HG03135 (cell line): ENCODE measurements at regions not wholly inside any gene's neighbourhood (a gene's known extent, or its start where the extent isn't known, plus 50 kb on each side); places are given as distances from the start of the nearest gene placed in this dataset.

Experiments used
- ATAC-seq: cut with Tn5 transposase; IDR thresholded peaks from one replicate; pipeline ENCODE4 v1.9.1; 2021; ENCODE audit warnings: mild to moderate bottlenecking, moderate library complexity; ENCODE audit not compliant: unreplicated experiment

DNA sequence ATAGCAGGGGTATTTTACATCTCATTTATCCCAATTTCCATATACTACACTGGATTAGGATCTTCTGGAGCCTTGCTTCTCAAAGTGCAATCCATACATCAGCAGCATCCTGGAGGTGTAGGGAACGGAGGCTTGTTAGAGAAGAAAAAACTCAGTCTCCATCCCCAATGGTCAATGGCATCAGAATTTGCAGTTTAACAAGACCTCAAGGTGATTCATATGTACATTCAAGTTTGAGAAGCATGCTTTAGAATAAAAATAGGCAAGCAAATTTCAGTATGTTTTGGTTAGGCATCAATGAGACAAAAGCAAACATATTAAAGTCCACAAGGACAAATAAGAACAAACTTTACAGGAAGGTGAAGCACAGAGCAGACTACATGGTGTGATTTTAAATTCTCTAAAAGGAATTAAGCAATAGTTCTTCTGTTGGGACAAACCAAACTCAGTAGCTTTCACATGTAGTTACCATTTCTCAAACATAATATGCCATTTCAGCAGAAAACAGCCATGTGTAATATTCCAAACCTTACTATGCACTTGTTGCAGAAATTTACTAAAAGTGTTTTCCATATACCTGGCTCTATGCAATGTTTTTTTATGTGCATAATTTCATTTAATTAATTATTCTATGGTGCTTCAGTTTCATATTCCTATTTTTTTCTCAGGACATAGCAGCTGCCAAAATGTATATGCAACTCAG, 360.3 kb upstream of the NECTIN3 start:
- no peak for ATAC-seq

DNA sequence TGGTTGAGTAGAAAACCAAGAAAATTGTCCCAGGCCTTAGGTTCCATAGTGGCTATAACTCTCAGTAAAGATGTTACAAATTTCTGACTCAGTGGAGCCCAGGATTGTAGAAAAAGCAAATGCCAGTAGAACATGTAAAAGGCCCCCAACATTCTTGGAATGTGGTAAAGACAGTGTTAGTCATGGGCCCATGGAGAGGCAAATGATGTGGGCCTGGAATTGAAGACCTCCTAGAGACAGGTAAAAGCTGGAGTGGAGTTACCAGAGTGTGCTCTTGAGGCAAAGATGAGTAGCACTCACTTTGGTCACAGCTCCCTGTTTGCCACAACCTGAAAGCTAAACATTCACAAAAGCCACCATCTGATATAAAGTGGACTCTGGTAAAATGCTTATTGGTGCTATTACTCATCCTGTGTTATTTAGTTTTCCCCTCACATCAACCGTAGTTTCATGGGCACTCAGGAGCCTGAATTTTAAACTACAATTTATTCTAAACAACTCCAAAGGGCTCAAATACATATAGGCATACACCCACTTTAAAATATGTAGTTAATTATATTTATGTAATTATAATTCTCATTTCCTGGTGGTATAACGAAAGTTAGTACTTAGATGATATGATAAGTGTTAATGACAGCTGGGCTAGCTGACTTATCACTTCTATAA, 359.6 kb upstream of the NECTIN3 start:
- ATAC-seq = no peak

DNA sequence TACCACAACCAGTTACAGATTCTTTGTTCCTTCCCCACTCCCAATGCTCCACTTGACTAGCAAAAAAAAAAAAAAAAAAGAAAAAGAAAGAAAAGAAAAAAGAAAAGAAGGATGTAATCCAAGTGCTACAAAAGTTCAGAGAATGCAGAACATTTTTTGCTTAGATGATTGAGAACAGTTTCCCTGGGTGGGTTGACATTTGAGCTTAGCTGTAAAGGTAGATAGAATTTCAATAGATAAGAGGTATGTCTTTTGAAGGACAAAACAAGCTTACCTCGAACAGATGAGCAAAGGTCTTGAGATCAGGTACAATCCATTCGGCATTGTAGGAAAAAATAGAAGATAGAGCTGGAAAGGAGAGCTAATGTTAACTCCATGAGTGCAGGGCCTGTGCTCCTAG, 344.6 kb upstream of the NECTIN3 start:
- ATAC-seq = no peak

DNA sequence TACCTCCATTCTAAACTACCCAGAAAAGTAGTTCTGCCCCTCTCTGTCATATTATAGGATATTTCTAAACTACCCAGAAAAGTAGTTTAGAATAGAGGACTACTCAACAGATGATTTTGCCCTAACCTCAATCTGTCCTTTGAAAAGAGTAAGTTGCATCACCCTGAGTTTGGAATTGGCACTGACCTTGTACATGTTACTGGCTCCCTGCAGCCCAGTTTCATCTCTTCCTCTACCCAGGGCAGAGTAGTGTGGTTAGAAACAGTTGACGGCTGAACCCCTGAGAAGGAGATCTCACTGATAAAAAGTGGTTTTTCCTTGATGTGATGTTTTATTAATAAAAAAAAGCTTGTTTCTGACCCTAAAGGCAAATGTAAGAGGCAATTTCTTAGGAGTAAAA, 340.5 kb upstream of the NECTIN3 start:
- ATAC-seq = no peak

DNA sequence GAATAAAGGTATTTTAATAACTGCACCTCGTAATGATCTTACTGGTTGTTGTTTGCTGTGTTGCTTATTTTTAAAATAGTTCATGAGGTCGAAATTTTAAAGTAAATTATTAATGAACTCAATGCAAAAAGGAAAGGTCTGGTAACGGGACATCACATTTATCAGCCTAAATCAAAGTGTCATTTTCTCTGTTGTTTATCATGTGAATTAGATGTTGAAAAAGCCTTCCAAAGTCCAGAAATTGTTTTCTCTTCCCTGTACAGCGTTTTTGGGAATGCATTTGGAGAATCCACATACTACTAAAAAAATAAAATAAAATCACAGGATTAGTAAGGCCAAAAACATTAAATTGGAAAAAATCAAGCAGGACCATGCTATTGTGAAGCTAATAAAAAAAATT, 339.2 kb upstream of the NECTIN3 start:
- no peak for ATAC-seq

DNA sequence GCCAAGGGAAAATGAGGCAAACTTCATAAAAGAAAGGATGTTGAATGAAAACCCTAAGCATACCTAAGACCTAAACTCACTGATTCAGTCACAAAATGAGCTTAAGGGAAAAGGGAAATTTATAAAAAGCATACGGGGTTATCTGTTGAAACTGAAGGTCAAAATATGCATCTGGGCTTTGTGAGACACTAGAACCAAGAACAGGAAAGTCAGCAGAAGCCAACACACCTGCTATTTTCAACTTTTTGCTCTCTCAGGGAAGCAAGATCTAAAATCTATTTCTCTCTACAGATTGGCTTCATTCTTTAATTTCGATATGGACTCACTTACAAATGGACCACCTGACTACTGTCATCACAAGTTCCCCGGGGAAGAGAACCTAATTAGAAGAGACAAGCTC, 338.6 kb upstream of the NECTIN3 start:
- no peak for ATAC-seq

DNA sequence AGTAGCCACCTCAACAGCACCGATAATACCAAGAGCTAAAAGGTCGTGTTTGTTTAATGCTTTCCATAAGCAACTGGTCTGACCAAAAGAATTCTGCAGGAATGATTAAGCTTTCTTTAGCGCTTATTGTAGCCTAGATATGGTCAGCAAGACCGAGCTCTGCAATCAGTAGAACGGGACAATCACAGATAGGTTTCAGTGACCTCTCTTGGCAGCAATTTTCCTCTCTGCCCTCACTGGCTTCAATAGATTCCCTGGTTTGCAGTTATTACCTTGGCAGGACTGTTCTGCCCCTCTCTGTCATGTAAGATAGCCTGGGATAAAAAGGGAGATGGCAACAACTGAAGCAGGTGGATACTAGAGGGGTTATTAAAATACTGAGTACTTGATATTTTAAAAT, 337.1 kb upstream of the NECTIN3 start:
- no peak for ATAC-seq

DNA sequence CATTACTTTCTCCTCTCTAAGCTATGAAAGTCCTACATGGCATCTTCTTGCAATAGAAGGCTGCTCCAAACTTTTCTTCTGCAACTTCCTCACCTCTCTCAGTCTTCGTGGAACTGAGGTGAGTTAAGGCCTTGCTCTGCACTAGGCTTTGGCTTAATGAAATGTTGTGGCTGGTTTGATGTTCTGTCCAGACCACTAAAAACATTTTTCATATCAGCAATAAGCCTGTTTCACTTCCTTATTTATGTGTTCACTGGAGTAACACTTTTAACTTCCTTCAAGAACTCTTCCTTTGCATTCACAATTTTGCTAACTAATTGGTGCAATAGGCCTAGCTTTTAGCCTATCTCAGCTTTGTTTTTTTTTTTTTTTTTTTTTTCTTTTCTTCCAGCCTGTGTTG, 335.3 kb upstream of the NECTIN3 start:
- ATAC-seq = peak; percentile 92

DNA sequence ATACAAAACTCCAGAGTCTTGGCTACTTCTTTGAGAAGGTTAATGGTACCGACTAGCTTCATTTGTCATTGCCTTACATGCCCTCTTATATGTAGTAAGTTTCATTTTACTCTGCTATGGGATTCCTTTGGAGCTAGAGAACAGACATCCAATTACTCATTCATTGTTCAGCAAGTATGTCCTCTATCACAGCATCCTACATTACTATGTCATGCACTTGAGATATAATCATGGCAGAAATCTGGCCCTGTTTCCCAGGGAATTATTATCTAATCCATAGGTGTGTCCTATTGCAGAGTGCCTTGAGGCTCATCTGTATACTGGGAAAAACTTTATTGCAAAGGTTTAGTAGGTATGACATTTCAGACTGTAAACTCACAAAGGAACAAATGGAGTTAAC, 333.1 kb upstream of the NECTIN3 start:
- no peak for ATAC-seq

DNA sequence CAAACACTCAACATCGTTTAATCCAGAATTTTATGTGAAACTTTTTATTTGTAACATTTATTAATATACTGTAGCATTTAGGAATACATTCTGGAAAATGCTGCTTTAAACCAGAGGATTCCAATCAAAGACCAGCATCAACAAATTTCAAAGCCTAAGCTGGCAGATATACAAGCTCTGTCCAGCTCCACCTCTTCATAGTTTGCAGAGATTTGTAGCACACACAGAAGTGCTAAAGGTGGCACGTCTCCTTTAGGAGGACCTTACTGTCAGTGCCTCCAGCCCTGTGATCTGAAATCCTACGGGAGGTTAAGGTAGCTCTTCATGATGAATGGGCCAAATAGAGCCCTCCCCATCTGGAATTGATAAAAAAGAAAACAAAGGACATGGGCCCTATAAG, 329.7 kb upstream of the NECTIN3 start:
- no peak for ATAC-seq

DNA sequence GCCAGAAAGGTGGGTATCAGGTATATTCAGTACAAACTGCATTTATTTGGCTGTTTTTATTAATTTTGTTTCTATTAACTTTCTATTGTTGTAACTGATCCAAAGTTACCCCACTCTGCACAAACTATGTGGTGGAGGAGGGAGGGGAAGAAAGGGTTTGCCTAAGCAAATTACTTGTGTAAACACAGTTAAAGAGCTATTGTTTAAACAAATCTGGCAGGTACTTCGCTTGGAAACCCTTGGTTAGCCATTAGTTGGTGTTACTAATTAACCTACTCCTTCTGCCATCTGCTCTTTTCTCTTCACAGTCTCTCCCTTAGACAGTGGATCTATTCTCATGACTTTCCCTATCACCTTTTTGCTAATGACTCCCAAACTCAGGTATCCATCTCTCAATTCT, 328.4 kb upstream of the NECTIN3 start:
- peak; percentile 71 for ATAC-seq

DNA sequence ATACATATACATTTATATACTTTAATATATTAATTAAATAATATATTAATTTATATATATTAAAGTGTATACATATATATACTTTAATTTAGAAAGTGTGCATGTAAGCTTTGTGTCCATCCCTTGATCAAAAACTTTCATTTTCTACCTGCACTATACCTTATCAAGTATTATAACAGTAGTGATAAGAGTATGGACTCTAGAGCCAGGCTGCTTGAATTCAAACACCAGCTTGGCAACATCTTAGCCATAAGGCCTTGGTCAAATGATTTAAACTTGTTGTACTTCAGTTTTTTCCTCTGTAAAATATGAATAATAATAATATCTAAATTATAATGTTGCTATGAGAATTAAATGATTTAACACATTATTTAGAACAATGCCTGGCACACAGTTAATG, 327.6 kb upstream of the NECTIN3 start:
- no peak for ATAC-seq

DNA sequence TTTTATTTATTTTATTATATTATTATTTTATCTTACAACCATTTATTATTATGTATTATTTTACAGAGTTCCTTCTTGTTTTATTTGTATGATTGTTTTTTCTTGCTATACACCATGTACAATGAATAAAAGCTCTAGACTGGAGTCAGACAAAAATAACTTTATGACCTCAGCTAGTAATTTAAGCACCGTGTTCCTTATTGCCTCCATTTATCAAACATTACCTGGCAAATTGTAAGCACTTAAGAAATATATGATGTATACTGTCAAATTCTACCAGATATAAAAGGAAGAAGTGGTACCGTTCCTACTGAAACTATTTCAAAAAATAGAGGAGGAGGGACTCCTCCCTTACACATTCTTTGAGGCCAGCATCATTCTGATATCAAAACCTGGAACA, 326.9 kb upstream of the NECTIN3 start:
- ATAC-seq = no peak

DNA sequence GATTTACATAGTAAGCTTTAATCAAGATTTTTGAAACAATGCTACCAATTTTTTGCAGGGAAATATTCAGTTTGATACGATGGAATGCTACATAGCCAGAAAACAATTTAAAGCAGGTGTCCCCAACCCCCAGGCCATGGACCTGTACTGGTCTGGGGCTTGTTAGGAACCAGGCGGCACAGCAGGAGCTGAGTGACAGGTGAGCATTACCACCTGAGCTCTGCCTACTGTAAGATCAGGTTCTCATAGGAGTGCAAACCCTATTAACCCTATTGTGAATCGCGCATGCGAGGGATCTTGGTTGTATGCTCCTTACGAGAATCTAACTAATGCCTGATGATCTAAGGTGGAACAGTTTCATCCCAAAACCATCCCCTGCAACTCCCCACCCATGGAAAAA, 322.6 kb upstream of the NECTIN3 start:
- ATAC-seq = no peak

DNA sequence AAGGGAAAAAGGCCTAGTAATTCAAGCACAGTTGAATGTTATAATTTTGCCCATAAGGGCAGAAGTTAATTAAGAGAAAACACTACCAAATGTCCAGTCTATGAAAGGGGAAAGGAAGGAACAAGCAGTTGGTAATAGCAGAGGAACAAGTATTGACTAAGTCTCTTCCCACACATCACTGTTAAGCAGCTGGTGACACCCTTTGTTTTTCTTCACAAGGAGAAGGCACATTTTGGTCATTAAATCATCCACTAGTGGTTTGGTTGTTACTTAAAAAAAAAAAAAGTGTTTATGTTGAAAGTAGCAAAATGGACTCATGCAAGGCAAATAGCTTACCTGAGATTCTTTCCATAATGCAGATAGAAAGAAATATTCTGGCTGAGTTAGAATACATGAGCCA, 321.4 kb upstream of the NECTIN3 start:
- no peak for ATAC-seq

DNA sequence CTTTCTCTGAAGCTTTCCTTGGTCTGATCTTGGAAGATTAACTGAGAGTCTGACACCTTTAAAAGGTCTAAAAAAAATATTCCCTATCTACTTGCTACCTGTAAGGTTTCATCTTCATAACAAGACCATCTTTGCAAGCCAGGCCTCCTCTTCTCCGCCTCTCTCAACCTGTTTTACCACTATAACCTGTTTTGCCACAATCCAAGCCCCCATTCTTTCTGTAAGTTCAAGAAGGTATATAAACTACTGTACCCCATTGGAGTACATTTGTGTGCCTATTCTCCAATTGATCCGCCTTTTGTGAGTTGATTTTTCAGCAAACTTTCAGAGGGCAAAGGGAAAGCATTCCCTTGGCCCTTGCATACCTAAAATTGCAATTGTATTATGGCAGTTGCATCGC, 319.3 kb upstream of the NECTIN3 start:
- no peak for ATAC-seq

DNA sequence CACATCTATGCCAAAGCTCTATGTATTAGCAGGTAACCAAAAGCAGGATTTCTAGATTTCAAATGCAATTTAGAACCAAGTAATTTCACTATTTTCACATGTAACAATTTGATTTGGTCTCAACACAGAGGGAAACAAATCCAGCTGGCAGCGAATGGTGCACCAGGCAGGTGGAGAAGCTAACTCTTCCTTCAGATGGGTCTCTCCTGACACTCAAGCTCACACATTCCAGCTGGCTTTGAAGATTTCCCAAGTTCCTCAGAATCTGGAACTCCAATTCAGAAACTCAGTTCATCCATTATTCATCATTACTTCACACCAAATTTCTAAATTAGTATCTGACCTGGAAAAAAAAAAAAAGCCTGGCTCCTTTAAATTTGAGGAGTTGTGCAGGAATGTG, 318.1 kb upstream of the NECTIN3 start:
- no peak for ATAC-seq

DNA sequence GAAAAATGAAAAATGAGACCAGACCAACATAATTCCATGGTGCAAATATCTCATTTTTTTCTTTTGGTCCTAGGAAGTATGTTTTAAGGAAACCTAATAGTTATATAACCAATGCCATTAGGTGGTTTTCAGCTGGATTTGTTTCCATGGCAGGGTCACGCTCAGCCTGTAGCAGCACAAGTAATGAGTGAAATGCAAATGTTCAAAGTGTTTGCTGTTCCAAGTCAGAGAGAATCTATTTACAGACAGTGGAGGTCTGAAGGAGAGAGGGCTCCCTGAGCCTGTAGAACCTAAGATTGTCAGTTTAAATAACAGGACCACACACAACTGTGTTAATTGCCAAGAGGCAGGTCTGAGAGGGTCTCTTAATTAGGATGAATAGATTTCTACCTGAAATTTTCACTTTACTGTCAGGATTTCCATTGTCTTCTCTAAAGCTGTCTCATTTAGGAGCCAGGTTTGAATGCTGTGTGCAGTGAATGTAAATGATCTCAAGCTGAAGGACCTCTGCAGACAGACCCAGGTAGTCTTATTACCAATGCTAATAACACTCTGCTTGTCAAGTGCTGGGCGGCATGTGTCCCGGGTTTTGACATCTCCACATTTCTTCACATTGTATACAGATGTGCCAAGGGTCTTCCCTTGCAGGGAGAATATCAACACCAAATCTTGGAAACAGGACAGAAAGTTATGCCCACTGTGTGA, 317.3 kb upstream of the NECTIN3 start:
- ATAC-seq = no peak

DNA sequence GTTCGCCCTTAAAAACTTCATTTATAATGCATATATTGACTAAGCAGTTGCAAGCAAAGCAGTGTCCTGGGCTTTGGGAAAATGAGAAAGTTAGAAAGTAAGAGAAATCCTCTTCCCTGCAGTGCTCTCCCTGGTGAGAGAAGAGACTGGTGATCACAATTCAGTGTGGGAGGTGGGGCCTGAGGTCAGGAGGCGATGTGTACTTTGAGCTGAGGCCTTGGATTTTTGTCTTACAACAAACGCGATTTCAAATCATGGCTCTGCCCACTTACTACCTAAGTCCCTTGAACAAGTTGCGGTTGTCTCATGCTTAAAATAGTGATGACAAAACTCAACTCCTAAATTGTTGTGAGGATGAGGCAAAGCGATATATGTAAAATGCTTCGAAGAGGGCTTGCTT, 316.3 kb upstream of the NECTIN3 start:
- ATAC-seq = no peak

DNA sequence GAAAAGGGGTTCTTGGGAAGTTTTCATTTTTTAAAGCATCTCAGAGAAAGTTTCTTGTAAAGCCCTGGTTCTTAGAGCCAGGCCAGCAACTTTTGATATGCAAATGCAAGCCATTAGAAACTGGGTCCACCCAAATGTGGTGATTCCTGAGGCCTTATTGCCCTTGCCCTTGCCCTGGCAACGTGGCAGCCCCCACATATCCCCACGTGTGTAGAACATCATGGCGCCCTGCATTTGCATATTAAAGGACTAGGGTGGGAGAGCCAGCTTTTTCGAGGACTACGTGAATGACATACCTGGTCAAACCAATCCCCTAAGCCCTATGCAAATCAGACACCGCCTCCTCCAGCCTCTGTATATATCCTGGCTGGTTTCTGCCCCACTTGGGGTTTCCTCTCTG, 314.9 kb upstream of the NECTIN3 start:
- ATAC-seq = no peak

DNA sequence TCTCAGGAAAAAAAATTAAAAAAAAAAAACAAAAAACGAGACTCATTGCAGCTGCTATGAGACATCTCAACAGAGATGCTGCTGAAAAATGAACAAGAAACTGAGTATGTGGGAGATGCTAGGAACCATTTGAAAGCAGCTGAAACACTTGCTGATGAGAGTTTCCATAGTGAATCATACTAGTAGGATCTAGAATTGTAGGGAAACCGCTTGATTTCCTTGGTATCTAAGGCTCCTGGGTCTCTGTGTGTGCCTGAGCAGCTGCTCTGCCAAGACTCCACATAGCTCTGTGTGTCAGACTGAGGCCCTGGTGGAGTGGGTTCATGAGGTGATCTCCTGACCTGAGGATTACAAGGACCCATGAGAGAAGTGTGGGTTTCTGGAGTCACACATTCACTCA, 313.4 kb upstream of the NECTIN3 start:
- ATAC-seq = no peak

DNA sequence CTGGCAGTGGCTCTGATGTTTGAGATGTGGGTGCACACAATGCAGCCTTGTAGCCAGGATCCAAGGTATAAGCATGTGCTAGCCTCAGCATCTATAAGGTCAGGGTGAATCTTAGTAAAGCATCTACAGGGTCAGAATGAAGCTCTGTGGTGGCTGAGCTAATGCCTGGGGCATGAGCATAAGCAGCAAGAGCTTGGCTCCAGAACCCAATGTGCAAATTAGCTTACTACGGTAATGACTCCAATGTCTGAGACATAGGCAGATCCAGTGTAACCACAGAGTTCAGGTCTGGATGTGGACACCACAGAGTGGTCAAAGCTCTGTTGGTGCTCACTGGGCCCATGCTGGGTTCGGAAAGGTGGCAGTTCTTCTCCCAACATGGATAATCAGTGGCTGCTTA, 304.5 kb upstream of the NECTIN3 start:
- ATAC-seq = no peak
